Panc1 (cell line): ENCODE measurements at regions not wholly inside any gene's neighbourhood (a gene's known extent, or its start where the extent isn't known, plus 50 kb on each side); places are given as distances from the start of the nearest gene placed in this dataset.

Experiments used
- ATAC-seq: fragments of 200-7000 bp; cut with Tn5 transposase; 2 replicates; pipeline ENCODE4 v1.9.1; 2020; ENCODE audit warnings: mild to moderate bottlenecking, moderate library complexity
- BruUV-seq: library from RNA; stranded (reverse); fragments of 400-500 nt; replicated peaks from 2 replicates; lab custom pipeline; 2021; lab: Mats Ljungman, UMichigan
- CTCF ChIA-PET: fragments of 300-600 bp; sonication (Branson Sonifier 250); formaldehyde crosslinking; loops from one replicate; lab custom pipeline; 2022; ENCODE audit warnings: antibody characterized with exemption; lab: Charles Lee
- POLR2A ChIA-PET: fragments of 300-600 bp; sonication (Branson Sonifier 250); formaldehyde crosslinking; loops from one replicate; lab custom pipeline; 2022; ENCODE audit warnings: antibody characterized with exemption; lab: Charles Lee
- DNase-seq: peaks from one replicate; pipeline ENCODE4 v3.0.0-alpha.2; 2010; ENCODE audit warnings: low read depth, low spot score
- H3K27ac ChIP-seq: 2 replicates; pipeline ENCODE4 v1.5.1; 2011; ENCODE audit warnings: mild to moderate bottlenecking, low read length, inconsistent platforms
- H3K27me3 ChIP-seq: fragments of 200-500 bp; sonication (Bioruptor generic); 2 replicates; pipeline ENCODE4 v1.6.0; 2014; ENCODE audit warnings: low read length, inconsistent platforms; ENCODE audit not compliant: control insufficient read depth, insufficient read depth
- H3K36me3 ChIP-seq: fragments of 200-500 bp; sonication (Bioruptor generic); 2 replicates; pipeline ENCODE4 v1.5.1; 2014; ENCODE audit warnings: inconsistent platforms, mild to moderate bottlenecking, low read length, moderate library complexity; ENCODE audit not compliant: control insufficient read depth, insufficient read depth
- H3K4me1 ChIP-seq: 2 replicates; pipeline ENCODE4 v1.5.1; 2011; ENCODE audit warnings: inconsistent platforms, mild to moderate bottlenecking, low read length, moderate library complexity; ENCODE audit not compliant: control insufficient read depth, insufficient read depth
- H3K4me3 ChIP-seq, 2 experiments: 2 replicates each; pipeline ENCODE4 v1.5.1; 2011 to 2012; ENCODE audit warnings: low read depth in 2 of 2, low read length in 2 of 2, mild to moderate bottlenecking in 2 of 2, inconsistent platforms in 1 of 2, moderate library complexity in 1 of 2
- H3K9me3 ChIP-seq: fragments of 200-500 bp; sonication (Bioruptor generic); 2 replicates; pipeline ENCODE4 v1.5.1; 2014; ENCODE audit warnings: low read depth, mild to moderate bottlenecking, inconsistent platforms, low read length, moderate library complexity; ENCODE audit not compliant: control insufficient read depth, insufficient read depth
- POLR2AphosphoS5 ChIP-seq: IDR thresholded peaks from 2 replicates; pipeline ENCODE4 v1.6.1; 2012; ENCODE audit warnings: mild to moderate bottlenecking, low read depth, low read length, moderate library complexity
- SIN3A ChIP-seq: IDR thresholded peaks from 2 replicates; pipeline ENCODE4 v1.6.1; 2012; ENCODE audit warnings: low read depth, mild to moderate bottlenecking, low read length, moderate library complexity, borderline replicate concordance; ENCODE audit not compliant: insufficient read depth
- TCF7L2 ChIP-seq: IDR thresholded peaks from 2 replicates; pipeline ENCODE4 v1.6.1; 2011; ENCODE audit warnings: mild to moderate bottlenecking, low read depth, low read length, inconsistent platforms
- in situ Hi-C: cut with HindIII; loops from 2 replicates; pipeline ENCODE4 v1.10.0; 2016; ENCODE audit warnings: low sequenced_read_pairs, low pct_unique_long_range_greater_than_20kb
- intact Hi-C: fragments of 100-400 bp; cut with micrococcal nuclease; formaldehyde crosslinking; loops from one replicate; pipeline ENCODE4 v1.10.0; 2022; ENCODE audit not compliant: unreplicated experiment
- TF ChIP-seq, protein P1 (sequence below), 2 experiments: IDR thresholded peaks; 2 replicates each; pipeline ENCODE4 v1.6.1; 2011 to 2012; ENCODE audit warnings: low read depth in 2 of 2, control low read depth in 1 of 2, low read length in 1 of 2, mild to moderate bottlenecking in 1 of 2, moderate library complexity in 1 of 2; ENCODE audit not compliant: insufficient read depth in 1 of 2
- TF ChIP-seq, protein P2 (sequence below): fragments of 450-650 bp; IDR thresholded peaks from 2 replicates; pipeline ENCODE4 v1.5.1; 2017; ENCODE audit warnings: mild to moderate bottlenecking

DNA sequence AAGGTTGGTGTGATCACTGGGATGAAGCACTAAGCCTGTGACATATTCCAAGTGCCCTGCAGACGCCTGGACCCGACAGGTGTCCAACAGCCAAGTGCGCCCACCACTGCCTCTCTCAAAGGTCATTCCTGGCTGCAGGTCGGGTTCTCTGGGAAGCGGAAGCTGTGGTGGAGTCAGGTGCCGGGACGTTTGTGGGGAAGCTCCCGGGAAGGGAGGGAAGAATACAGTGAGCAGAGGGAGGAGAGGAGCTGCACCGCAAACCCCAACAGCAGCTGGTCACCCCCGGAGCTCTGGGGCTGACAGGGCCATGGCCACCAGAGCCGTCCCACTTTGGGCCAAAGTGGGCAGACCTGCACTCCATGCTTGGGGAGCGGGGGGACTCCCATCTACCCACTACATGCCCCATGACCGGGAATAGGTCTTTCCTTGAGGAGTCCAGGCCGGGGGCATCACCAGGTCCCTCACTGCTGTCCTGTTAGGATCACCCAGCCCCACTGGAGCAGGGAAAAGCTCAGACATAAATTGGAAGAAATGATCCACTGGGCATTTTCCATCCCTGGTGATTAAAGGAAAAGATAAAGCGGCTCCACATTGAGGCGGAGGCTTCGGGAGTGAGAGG is 84.5 kb upstream of the PPP2R2D start:
- no peak for ATAC-seq
- intact Hi-C loops, result no loop called here
- no TSS peak for BruUV-seq
- Histone ChIP-seq H3K27me3 (peaks cover 12% of the 10 kb centered on the region), H3K9me3 (no peaks in the 10 kb centered on the region), H3K4me1 (no peaks in the 10 kb centered on the region), H3K36me3 (no peaks in the 10 kb centered on the region), H3K27ac (no peak overlapping the region), H3K4me3 (no peak overlapping the region)
- TF ChIP-seq POLR2AphosphoS5 (no peak), SIN3A (no peak), TCF7L2 (no peak)
- TF ChIP-seq, protein P1, sequence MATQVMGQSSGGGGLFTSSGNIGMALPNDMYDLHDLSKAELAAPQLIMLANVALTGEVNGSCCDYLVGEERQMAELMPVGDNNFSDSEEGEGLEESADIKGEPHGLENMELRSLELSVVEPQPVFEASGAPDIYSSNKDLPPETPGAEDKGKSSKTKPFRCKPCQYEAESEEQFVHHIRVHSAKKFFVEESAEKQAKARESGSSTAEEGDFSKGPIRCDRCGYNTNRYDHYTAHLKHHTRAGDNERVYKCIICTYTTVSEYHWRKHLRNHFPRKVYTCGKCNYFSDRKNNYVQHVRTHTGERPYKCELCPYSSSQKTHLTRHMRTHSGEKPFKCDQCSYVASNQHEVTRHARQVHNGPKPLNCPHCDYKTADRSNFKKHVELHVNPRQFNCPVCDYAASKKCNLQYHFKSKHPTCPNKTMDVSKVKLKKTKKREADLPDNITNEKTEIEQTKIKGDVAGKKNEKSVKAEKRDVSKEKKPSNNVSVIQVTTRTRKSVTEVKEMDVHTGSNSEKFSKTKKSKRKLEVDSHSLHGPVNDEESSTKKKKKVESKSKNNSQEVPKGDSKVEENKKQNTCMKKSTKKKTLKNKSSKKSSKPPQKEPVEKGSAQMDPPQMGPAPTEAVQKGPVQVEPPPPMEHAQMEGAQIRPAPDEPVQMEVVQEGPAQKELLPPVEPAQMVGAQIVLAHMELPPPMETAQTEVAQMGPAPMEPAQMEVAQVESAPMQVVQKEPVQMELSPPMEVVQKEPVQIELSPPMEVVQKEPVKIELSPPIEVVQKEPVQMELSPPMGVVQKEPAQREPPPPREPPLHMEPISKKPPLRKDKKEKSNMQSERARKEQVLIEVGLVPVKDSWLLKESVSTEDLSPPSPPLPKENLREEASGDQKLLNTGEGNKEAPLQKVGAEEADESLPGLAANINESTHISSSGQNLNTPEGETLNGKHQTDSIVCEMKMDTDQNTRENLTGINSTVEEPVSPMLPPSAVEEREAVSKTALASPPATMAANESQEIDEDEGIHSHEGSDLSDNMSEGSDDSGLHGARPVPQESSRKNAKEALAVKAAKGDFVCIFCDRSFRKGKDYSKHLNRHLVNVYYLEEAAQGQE (IDR thresholded peaks at IDR 0.05; ENCODE audit: insufficient read depth in 1 of 2, low read depth in 2 of 2, low read length in 1 of 2), result no peak
- TF ChIP-seq, protein P2, sequence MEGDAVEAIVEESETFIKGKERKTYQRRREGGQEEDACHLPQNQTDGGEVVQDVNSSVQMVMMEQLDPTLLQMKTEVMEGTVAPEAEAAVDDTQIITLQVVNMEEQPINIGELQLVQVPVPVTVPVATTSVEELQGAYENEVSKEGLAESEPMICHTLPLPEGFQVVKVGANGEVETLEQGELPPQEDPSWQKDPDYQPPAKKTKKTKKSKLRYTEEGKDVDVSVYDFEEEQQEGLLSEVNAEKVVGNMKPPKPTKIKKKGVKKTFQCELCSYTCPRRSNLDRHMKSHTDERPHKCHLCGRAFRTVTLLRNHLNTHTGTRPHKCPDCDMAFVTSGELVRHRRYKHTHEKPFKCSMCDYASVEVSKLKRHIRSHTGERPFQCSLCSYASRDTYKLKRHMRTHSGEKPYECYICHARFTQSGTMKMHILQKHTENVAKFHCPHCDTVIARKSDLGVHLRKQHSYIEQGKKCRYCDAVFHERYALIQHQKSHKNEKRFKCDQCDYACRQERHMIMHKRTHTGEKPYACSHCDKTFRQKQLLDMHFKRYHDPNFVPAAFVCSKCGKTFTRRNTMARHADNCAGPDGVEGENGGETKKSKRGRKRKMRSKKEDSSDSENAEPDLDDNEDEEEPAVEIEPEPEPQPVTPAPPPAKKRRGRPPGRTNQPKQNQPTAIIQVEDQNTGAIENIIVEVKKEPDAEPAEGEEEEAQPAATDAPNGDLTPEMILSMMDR, result no peak
- CTCF ChIA-PET, result interaction anchor here (0.6 kb wide), 1 partner anchor 132 kb away, joined by 5 read pairs; no protein-coding TSS in a partner anchor
- in situ Hi-C loops, result no loop called here
- no peak for DNase-seq
- POLR2A ChIA-PET, result no interaction called here

DNA sequence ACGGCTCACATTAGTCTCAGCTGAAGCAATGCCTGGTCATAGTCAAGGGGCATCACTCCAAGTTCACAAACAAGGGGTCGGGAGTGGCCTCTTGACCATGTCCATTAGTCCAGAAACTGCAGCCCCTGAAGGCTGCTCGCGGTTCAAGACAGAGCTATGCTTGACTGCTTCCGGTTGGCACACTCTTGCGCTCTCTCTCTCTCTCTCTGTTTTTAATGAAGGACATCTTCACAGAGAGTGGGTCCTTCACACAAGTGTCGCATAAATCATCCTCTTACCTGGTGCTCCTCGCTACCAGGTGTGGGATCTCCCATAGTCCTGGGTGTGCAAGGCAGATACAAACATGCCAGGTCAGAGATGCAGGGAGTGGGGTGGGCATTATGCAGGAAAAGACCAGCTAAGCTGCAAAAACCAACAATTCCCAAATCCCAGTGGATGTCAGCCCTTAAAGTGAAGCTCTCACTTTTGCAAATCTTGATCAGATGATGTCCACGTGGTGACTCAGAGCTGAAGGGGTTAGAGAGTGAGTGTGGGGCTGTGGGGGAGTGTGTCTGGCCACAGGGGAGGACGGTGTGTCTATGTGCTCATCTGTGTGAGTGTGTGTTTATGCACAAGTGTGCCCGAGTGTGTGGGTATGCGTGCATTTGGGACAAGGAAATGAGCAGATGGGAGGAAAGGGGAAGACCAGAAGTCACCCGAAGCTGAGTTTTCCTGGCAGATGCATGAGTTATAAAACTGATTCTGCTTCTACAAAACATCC is 83.7 kb upstream of the PPP2R2D start:
- DNase-seq (no peak), ATAC-seq (no peak)
- Histone ChIP-seq H3K4me3 (no peak overlapping the region), H3K4me1 (no peaks in the 10 kb centered on the region), H3K27me3 (peaks cover 9% of the 10 kb centered on the region), H3K27ac (no peak overlapping the region), H3K36me3 (no peaks in the 10 kb centered on the region), H3K9me3 (no peaks in the 10 kb centered on the region)
- ChIA-PET POLR2A (interaction anchor here (0.6 kb wide), 1 partner anchor 462 kb away, joined by 3 read pairs; no protein-coding TSS in a partner anchor), CTCF (no interaction called here)
- intact Hi-C loops (no loop called here), in situ Hi-C loops (no loop called here)
- TF ChIP-seq TCF7L2 (no peak), POLR2AphosphoS5 (no peak), SIN3A (no peak)
- TF ChIP-seq, protein P2, result no peak
- TF ChIP-seq, protein P1 (IDR thresholded peaks at IDR 0.05; ENCODE audit: insufficient read depth in 1 of 2, low read depth in 2 of 2, low read length in 1 of 2), result no peak
- no TSS peak for BruUV-seq
